ENCODE measurements at regions not wholly inside any gene's neighbourhood (a gene's known extent, or its start where the extent isn't known, plus 50 kb on each side); places are given as distances from the start of the nearest gene placed in this dataset.

- WGBS, 2 donors = 41 to 45% methylated on average over 16 of the region's 16 CpGs
- no peaks in the 10 kb centered on the region for H3K36me3 ChIP-seq
- H3K4me3 ChIP-seq = no peak overlapping the region
- peaks cover 0 to 34% (median 24%) of the 10 kb centered on the region in 7 donors for H3K27me3 ChIP-seq
- peaks cover 0 to 9% (median 0%) of the 10 kb centered on the region in 11 donors for H3K9me3 ChIP-seq
- ATAC-seq = peak in 5 of 8 donors; percentile 18 to 64 (median 39)
- H3K27ac ChIP-seq = no peak overlapping the region
- no peak for DNase-seq
- TF ChIP-seq CTCF (IDR thresholded peaks at IDR 0.05) = no peak
- intact Hi-C loops (cut with DNase I) = no loop called here
- peaks cover 0 to 10% (median 0%) of the 10 kb centered on the region in 9 donors for H3K4me1 ChIP-seq
These were observed 84.5 kb upstream of the ZNF469 start for GRCh38 chr16:88298181-88298832.

GRCh38 chr16:88298833-88299745 is 83.7 kb upstream of the ZNF469 start:
- H3K9me3 ChIP-seq = peaks cover 0 to 14% (median 0%) of the 10 kb centered on the region in 11 donors
- ATAC-seq (no peak), DNase-seq (no peak)
- TF ChIP-seq CTCF (IDR thresholded peaks at IDR 0.05) = no peak
- no peaks in the 10 kb centered on the region for H3K36me3 ChIP-seq
- peaks cover 0 to 15% (median 1%) of the 10 kb centered on the region in 9 donors for H3K4me1 ChIP-seq
- no peak overlapping the region for H3K27ac ChIP-seq
- H3K4me3 ChIP-seq = no peak overlapping the region
- peaks cover 0 to 30% (median 19%) of the 10 kb centered on the region in 7 donors for H3K27me3 ChIP-seq
- intact Hi-C loops (cut with DNase I) = no loop called here
- WGBS, 2 donors = 70 to 71% methylated on average over 12 to 14 of the region's 14 CpGs

DNA sequence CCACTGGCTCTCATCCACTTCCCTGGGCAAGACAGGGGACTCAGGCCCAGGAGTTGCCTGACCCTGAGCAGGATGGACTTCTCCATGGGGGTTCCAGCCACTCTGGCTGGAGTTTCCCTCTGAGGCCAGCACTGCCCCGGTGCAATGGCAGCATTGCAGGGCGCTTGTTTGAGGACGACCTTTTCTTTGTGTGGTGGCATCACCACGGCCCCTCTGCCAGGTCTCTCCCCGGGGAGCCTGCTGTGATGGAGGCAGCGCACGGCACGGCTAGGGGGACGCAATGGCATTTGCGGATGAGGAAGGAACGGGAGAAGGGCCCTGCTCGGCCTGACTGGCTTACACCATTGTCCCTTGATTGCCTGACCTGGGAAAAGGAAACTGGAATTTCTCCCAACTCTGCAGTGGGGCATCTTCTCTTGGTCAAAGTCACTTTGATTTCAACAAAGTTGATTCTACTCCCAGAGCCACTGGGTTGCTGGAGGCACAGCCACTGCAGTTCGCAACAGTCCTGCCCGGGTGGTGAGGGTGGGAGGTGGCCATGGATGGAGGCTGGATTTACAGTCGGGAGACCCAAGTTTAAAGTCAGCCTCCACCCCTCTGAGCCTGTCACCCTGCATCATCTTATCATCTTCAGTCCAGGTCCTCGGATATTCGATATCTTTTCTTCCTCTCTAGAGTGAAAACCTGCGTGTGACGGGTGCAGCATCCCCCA is 82.9 kb upstream of the ZNF469 start:
- WGBS, 2 donors = 84 to 86% methylated on average over 19 of the region's 19 CpGs
- Histone ChIP-seq H3K27me3 (peaks cover 0 to 24% (median 17%) of the 10 kb centered on the region in 7 donors), H3K27ac (no peak overlapping the region), H3K4me1 (peaks cover 0 to 23% (median 8%) of the 10 kb centered on the region in 9 donors), H3K4me3 (no peak overlapping the region), H3K9me3 (peaks cover 0 to 14% (median 0%) of the 10 kb centered on the region in 11 donors), H3K36me3 (no peaks in the 10 kb centered on the region)
- intact Hi-C loops (cut with DNase I) = no loop called here
- no peak for TF ChIP-seq CTCF (IDR thresholded peaks at IDR 0.05)
- ATAC-seq (no peak), DNase-seq (no peak)

GRCh38 chr16:88300463-88300835 is 82.3 kb upstream of the ZNF469 start:
- Histone ChIP-seq H3K36me3 (no peaks in the 10 kb centered on the region), H3K4me1 (peaks cover 0 to 24% (median 9%) of the 10 kb centered on the region in 9 donors), H3K4me3 (no peak overlapping the region), H3K27me3 (peaks cover 0 to 24% (median 17%) of the 10 kb centered on the region in 7 donors), H3K9me3 (peaks cover 0 to 14% (median 0%) of the 10 kb centered on the region in 11 donors), H3K27ac (no peak overlapping the region)
- intact Hi-C loops (cut with DNase I) = no loop called here
- WGBS, 2 donors = 85 to 88% methylated on average over 12 of the region's 12 CpGs
- no peak for DNase-seq
- no peak for ATAC-seq
- TF ChIP-seq CTCF (IDR thresholded peaks at IDR 0.05) = no peak
